Fibroblast of gingiva (primary cell): ENCODE measurements at regions not wholly inside any gene's neighbourhood (a gene's known extent, or its start where the extent isn't known, plus 50 kb on each side); places are given as distances from the start of the nearest gene placed in this dataset.
"Not testable (repeated sequence)": the region's sequence is repeated elsewhere in the genome, so short reads cannot be mapped to it uniquely, and the experiment has no call there.

Experiments used
- DNase-seq: peaks from one replicate; pipeline ENCODE4 v3.0.0-alpha.2; 2011; ENCODE audit warnings: low read depth

DNA sequence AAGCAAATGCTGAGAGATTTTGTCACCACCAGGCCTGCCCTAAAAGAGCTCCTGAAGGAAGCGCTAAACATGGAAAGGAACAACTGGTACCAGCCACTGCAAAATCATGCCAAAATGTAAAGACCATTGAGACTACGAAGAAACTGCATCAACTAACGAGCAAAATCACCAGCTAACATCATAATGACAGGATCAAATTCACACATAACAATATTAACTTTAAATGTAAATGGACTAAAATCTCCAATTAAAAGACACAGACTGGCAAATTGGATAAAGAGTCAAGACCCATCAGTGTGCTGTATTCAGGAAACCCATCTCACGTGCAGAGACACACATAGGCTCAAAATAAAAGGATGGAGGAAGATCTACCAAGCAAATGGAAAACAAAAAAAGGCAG, 702.7 kb upstream of the INTU start:
- not testable (repeated sequence) for DNase-seq

DNA sequence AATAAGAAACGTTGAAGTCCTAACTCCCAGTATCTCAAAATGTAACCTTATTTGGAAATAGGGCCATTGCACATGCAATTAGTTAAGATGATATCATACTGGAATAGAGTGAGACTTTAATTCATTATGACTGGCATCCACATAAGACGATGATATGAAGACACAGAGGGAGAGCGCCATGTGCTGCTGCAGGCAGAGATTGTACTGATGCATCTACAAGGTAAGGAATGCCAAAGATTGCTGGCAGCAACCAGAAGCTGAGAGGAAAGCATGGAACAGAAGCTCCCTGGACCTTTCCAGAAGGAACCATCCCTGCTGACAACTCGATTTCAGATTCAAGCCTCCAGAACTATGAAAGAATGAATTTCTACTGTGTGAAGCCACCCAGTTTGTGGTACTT, 697.0 kb upstream of the INTU start:
- DNase-seq: no peak

DNA sequence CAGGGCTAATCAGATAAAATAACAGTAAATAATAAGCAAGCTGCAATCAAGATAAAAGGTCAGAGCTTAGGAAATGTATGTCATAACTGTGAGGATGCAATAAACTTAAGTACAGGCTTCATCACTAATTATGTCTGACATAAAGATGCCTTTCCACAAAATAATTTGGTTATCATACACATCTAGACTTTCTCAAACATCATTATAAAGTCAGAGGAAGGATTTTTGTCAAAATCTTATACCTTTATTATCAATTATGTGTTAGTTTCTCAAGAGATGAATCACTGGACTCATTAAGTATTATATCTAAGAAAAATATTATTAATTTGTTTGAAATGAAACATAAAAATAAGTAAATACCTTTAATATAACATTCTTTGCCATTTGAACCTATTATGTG, 695.4 kb upstream of the INTU start:
- no peak for DNase-seq

DNA sequence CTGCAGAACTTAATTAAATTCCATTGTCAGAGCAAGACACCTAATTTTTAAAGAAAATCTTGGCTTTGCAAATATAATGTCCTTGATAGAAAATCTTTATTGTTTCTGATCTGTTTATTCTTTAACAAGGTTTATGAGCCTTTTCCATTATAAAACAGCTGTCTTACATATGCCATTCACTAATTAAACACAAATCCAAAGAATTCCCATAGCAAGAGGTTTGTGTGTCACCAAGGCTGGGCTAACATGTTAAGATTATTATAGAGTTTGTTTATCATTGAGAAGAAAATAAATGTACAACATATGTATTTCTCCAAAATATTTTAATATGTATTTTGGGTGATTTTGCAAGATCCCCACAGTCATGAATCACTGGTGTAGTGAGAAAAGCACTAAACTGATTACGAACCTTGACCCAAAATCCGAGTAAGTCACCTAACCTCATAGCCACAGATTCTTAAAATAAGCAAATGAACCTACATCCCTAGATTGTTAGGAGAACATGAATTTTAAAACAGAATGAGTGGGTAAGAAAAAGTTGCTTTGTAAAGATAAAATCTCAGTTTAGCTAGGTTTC, 694.8 kb upstream of the INTU start:
- DNase-seq: peak; percentile 4

DNA sequence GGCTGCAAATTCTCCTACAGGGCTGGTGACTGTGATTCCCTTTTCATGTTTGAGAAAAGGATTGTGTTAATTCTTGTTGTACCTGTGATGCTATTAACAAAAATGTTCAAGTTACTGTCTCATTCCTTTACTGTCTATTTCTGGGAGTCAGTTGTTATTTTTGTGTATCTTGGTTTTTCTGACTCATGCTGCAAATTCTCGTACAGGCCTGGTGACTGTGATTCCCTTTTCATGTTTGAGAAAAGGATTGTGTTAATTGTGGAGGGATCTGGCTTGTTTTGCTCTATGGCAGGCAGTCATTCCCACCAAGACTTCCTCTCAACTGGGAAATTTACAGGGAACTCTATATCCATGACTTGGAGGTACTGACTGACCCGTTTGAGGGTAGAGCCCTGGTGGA, 693.4 kb upstream of the INTU start:
- DNase-seq: peak; percentile 42

DNA sequence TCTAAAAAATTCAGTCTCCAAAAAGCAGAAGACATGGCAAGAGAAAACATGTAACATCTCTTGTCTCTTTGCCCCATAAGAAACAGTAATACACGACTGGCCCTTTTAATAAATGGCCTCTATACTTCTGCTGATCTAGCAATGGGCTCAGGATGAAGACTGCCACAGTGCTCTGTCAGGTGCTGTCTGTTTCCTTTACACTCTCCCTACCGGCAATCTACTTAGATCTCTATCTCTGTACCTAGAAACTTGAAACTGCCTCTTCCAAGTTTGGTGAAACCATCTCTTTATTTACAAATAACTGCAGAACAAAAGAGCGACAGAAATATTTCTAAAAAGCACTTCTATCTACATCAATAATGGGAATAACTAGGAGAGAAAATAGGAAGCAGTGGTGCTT, 685.2 kb upstream of the INTU start:
- DNase-seq: no peak

DNA sequence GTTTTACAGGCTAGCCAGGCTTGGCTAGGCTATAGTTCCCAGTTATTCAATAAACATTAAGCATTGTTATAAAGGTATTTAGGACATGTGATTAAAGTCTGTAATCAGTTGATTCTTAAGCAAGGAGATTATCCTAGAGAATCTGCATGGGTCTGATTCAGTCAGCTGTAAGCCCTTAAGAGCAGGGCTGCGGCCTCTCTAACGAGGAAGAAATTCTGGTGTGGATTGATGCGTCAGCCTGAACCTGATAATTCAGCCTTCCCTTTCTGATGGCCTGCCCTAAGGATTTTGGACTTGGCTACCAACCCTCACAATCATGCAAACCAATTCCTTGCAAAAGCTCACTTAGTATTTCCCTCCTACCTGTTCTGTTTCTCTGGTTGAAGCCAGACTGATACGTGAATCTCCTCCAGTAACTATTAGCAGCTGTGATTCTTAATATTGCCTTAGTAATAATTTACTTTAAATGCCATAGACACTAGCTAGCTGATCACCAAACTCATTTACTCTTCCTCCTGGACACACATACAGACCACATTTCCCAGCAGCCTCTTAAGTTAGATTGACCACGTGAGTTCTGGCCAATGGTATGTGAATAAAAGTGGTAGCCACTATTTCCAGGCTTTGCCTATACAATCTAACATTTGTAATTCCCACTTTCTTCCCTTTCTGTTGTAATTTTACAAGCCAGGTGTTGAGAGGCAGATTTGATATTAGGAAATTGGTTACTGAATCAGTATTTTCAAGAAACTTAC, 678.0 kb upstream of the INTU start:
- no peak for DNase-seq

DNA sequence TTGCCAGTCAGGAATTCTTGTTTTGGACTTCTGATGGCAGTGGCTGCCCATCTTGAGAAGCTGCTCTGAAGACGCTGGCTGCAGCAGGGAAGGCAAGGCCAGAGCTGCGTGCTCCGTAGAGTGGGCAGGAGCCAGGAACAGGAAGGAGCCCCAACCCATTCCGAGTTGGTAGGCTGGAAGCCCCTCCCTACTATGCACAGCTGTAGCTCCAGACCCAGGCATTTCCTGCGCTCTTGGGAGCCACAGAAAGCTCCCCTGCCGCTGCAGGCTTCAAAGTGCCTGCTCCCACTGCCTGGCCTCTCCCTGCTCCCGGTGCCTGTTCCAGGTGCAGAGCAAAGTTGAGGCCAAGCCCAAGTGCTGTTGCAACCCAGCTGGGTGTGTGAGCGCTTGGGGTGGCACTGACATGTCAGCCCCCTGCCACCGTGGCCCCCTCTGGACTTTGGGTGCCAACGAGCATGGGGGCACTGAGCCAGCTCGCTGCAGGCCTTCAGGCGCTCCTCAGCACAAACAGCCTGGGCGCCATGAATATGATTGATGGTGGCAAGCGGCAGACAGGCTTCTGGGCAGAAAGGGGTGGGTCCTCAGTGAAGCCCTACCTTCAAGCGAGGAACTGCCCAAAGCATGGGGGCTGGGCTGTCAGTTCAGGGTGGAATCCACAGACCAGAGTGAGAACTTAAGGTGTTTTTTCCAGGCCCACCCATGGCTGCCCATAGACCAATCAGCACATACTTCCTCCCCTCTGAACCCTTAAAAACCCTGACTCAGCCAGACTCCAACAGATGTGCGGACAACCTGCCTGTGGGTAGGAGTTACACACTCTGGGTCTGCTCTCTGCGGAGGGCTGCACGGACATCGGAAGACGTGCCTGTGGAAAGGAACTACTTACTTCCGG, 677.2 kb upstream of the INTU start:
- DNase-seq: no peak

DNA sequence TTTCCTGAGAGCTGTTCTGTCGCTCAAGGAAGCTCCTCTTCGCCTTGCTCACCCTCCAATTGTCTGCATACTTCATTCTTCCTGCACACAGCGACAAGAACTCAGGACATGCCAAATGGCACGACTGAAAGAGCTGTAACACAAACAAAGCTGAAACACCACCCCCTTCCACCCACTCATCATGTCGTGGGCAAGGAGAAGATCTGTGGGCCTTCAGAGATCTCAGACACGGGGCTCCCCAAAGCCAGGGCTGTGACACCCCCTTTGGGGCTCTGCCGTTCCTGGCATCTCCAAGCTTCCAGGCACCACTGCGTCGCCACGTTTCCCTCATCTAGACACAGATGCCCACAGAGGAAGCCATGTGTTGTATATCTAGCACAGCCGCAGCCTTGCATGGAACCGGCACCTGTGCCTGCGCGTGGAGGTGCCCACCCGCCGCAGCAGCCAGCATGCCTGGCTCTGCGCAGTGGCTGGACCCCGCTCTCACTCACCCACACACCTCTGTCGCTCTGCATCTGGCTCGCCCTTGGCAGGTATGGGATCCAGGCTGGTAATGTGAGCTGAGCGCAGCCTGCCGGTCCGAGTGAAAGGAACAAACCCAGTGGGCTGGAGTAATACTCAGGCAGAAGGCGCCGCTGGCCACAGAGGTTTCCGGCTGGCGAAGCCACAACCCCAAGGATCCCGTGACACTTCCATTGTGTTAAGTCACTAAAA, 676.4 kb upstream of the INTU start:
- DNase-seq: no peak

DNA sequence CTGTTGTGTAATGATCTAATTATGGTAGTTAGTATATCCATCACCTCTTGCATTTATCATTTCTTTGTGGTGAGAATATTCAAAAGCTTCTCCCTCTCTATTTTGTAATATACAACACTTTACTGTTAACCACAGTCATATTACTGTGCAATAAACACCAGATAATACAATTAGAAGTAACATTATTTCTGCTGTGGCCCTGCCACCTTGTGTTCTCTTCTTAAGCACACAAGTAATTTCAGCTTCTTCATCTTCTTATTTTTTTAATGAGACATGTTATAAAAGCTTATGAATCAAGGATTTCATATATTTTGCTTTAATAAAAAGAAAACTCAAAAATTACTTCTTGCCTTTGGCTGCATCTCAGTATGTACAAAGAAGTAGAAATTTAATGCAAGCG, 675.2 kb upstream of the INTU start:
- peak; percentile 59 for DNase-seq

DNA sequence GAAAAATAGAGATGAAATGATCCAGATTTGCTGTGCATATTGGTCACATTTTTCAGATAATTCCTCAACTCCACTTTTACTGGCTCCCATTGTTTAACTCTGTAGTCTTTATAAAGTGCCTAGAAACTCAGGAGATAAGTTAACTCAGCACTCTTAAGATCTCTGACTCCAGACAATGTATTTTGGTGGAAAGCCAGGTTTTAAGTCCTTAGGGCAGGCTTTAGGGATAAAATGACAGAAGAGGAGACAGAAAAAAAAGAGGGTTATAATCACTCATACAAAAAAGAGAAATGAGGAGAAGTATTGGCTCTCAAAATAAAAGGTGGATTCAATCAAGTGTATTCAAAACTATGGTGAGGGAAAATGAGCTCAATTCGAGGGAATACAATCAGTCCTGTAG, 674.8 kb upstream of the INTU start:
- no peak for DNase-seq

DNA sequence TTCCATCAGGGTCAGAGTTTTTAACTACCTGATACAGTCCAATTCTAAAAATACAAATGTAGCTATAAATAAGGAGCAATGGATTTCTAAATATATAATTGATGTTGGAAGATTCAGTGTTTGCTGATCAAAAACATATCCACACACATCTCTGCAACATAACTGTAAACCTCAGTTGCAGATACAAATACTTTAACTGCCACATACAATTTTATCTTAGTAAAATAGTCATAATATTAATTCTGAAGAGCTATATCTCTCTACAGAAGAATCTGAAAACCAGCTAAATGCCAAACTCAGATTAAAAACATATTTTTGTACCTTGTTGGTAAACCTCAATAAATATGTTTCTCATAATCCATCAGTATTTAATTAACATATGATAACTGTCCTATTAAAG, 674.3 kb upstream of the INTU start:
- peak; percentile 50 for DNase-seq

DNA sequence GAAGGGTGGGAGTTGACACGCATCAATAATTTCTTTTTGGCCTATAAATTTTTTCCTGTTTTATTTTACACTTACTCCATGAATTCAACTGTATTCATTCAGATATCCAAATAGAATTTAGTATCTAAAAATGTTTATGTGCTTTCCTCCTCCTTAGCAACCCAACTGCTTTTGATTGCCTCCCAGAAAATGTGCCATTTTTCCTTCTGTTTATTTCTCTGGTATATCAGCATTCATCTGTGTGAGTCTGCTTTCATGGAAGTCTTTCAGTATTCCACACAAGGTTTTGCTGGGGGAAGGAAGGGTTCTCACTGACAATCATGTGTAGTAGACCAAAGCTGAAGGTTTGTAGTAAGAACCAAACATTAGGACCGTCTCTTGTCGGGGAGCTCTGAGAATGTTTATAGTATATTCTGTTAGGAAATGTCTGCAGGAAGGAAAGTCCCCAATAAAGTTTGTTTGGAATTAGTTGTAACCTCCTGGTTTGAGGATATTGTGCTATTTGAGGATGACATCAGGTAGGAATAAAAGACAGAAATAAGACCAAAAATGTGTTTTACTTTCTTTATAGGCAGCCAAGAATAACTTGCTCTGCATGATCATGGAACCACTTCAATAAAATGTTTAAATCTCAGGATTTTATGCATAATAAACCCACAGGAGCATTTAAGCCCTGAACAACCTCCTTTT, 673.6 kb upstream of the INTU start:
- no peak for DNase-seq

DNA sequence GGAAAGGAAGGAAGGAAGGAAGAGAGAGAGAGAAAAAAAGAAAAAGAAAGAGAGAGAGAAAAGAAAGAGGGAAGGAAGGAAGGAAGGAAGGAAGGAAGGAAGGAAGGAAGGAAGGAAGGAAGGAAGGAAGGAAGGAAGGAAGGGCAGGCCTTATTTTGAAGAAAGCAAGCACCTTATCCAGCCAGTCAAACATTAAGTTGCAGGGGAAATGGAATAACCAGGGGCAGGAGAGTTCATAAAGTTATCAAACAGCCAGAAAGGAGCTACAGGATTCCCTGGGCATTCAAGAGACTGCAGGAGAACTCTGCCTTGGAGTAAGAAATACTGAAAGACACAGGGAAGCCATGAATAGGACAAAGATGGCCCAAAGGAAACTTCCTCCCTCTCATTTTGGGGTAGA, 672.0 kb upstream of the INTU start:
- no peak for DNase-seq

DNA sequence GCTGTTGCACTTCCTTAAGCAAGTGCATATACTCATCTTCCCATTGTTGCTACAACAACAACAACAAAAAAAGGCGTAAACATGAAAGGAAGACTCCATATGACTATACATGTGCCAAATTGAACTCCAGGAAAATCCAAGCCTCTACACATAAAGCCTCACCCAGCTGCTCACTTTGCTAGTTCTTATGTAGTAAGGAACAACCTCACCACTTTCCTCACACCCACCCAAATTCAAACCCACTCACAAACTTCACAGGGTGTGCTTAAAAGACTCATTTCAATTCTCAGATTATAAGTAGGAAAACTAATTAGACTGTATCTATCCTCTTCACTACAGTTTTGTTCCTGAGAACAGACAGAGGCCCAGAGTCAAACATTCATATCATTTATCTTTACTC, 671.1 kb upstream of the INTU start:
- no peak for DNase-seq

DNA sequence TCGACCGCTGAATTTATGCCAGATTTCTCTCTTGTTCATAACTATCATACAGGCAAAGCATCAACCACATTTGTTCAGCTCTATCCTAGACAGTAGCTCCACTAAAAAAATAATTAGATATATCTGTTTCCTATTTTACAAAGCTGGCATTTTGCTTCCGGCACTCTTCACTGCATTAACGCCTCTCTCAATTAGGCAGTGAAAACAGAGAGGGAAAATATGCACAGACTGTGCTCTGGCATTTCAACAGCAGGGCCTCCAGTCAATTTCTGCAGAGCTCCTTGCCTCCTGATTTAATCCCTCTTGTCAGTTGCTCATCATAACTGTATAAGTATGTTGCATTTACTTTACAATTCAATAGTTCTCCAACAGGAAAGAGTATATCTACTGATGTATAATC, 666.9 kb upstream of the INTU start:
- no peak for DNase-seq

DNA sequence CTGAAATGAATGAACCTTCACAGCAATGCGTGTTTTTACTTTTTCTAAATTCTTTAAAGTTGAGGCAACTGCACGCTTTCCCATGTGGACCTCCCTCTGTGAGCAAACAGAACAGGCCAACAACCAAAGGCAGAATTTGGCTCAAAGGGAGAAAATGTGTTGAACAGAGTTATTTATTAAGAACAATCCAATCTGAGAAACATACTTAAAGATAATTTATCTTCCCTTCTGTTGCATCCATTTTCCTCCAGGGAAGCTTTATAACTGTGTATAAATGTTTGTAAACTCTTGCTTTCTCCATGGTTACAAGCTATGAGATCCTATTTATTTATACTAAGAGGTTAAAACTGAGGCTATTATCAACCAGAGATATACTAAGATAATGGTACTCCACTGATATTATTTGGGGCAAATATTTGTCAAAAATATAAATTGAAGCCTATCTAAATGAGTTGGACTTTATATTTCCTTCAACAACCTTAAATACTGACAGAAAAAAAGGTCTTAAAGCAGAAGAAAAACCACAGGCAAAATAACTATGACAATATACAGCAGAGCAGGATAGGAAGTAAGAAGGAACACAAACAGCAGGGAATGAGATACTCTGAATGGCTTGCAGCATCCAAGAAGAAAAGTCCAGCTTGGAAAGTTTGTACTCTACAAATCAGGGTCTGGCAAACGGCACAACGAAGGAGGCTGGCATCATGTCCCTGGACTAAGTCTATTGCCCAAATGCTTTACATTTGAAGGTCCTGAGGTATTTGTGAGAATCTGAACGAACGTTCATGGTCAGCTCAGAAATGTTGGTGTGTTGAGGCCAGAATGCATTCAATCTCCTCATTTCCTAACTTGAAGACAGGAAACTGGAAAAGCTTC, 663.2 kb upstream of the INTU start:
- DNase-seq: no peak

DNA sequence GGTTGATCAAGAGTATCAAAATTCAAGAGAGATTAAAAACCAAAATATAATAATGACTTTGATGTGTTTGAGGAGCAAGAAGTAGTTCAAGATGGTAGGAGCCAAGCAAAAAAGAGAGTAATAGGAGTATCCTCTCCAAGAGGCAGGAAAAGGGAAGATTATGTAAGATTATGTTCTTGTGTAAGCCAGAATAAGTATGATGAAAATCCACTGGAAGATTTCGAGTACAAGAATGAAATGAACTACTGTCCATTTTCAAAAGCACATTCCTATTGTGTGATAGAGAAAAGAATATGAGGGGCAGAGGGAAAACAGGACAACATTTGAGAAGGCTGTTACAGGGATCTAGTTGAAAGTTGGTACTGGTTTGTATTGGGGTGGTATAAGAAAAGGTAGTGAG, 659.6 kb upstream of the INTU start:
- DNase-seq: peak; percentile 50

DNA sequence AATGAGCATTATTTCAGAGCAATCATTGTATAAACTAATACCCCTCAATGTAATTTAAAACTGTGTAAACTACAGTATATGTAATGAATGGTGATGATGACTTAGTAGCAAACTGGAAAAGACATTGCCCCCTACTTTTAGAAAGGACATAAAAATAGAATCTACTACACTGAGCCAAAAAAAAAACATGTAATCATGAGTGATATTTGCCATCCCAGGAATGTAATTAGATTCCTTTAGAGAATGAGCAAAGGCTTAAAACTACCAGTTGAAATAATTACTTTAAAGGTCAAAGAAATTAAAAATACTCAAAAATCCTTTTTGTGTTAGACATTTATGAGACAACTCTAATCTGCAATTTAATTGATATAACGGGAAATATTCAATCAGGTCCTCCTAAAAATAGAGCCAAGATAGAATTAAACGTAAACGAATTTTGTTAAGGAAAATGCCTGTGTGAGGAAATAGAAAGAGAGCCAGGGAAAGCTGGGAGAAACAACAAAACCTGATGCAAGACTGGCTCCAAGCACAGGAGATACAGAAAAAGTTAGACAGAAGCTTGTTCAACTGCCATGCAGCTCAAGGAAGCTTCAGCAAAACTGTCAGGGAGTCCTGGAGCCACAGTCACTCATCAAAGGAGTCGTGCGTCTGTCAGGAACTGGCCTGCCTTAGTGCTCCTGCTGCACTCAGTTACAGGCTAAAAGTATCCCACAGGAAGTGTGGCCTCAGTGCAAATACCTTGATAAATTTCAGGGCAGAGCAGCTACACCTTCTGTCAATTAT, 655.7 kb upstream of the INTU start:
- DNase-seq: peak; percentile 43

DNA sequence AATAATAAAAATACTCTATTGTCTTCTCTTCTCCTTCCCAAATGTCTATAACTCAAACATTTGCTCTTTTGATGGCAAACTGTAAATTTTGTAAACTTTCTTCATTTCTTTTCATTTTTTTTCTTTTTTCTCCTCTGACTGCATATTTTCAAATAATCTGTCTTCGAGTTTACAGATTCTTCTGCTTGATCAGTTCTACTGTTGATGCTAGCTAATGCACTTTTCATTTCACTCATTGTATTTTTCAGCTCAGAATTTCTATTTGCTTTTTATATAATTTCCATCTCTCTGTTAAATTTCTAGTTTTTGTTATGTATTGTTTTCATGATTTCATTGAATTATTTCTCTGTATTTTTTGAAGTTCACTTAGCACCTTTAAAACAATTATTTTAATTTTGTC, 646.8 kb upstream of the INTU start:
- no peak for DNase-seq
